ENCODE measurements at regions not wholly inside any gene's neighbourhood (a gene's known extent, or its start where the extent isn't known, plus 50 kb on each side); places are given as distances from the start of the nearest gene placed in this dataset.

DNA sequence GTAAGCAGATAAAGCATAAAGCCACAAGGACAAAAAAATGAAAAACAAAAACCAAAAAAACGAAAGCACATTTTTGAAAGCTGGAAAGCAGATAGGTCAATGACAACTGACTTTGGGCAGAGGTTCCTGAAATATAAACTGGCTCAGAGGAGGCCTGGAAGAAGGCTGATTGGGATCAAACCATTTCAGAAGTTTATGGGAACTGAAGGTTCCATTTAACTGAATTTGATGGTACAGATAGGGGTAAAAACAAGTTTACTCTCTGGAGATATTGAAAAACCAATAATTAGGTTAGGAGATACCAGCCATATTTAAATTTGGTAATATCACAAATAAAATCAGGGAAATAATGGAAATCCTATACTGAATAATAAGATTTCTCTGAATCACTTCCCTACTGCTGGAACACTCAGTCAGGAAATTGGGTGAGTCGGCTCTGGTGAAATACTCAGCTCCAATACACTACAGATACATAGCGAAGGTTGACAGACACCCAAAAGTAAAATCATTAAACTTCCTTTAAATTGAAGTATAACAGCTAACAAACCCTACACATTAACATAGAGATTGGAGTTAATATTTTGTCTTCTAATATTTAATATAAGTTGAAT is 1584.3 kb downstream of the STIM2 start:
- TF ChIP-seq, protein P1, sequence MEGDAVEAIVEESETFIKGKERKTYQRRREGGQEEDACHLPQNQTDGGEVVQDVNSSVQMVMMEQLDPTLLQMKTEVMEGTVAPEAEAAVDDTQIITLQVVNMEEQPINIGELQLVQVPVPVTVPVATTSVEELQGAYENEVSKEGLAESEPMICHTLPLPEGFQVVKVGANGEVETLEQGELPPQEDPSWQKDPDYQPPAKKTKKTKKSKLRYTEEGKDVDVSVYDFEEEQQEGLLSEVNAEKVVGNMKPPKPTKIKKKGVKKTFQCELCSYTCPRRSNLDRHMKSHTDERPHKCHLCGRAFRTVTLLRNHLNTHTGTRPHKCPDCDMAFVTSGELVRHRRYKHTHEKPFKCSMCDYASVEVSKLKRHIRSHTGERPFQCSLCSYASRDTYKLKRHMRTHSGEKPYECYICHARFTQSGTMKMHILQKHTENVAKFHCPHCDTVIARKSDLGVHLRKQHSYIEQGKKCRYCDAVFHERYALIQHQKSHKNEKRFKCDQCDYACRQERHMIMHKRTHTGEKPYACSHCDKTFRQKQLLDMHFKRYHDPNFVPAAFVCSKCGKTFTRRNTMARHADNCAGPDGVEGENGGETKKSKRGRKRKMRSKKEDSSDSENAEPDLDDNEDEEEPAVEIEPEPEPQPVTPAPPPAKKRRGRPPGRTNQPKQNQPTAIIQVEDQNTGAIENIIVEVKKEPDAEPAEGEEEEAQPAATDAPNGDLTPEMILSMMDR (IDR thresholded peaks at IDR 0.05; ENCODE audit: low read depth, low read length, poor library complexity, severe bottlenecking): no peak
- no peak for TF ChIP-seq EZH2phosphoT487 (IDR thresholded peaks at IDR 0.05; ENCODE audit: borderline replicate concordance, low read length)

All from DOHH2 (cell line).